Astrocyte (in vitro differentiated cells and primary cell): ENCODE measurements at regions not wholly inside any gene's neighbourhood (a gene's known extent, or its start where the extent isn't known, plus 50 kb on each side); places are given as distances from the start of the nearest gene placed in this dataset.

Experiments used
- CTCF ChIP-seq: IDR thresholded peaks from 2 replicates; pipeline ENCODE4 v1.5.1; 2011; ENCODE audit warnings: low read depth, mild to moderate bottlenecking, inconsistent platforms, low read length, moderate library complexity; ENCODE audit not compliant: insufficient read depth
- EZH2 ChIP-seq: IDR thresholded peaks from 2 replicates; pipeline ENCODE4 v1.6.1; 2012; ENCODE audit warnings: mild to moderate bottlenecking, low read length, inconsistent platforms; ENCODE audit not compliant: insufficient read depth

GRCh38 chr14:28876572-28876945 lies 110.0 kb downstream of the FOXG1 start:
- TF ChIP-seq CTCF = no peak
- no peak for TF ChIP-seq EZH2
